ENCODE measurements at regions not wholly inside any gene's neighbourhood (a gene's known extent, or its start where the extent isn't known, plus 50 kb on each side); places are given as distances from the start of the nearest gene placed in this dataset.

DNA sequence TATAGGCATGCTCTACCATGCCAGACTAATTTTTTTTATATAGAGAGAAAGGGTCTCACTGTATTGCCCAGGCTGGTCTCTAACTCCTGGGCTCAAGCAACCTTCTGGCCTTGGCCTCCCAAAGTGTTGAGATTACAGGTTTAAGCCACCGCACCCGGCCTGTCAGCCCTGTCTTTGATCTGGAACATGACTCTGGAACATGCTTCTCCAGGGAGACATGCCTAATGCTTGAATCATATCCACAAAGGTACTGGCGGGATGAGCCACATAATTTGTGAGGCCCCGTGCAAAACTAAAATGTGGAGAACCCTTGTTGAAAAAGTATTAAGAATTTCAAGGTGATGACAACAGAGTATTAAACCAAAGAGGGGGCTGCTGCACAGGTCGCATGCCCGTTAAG is 282.8 kb downstream of the ARHGAP12 start:
- H3K27me3 ChIP-seq = no peaks in the 10 kb centered on the region
- H3K4me3 ChIP-seq = no peak overlapping the region
- 80 to 88% methylated on average over 3 of the region's 6 CpGs for WGBS, 2 donors (ENCODE audit: low coverage in 1 of 2)
- no peaks in the 10 kb centered on the region for H3K36me3 ChIP-seq
- H3K9me3 ChIP-seq = peaks cover 0 to 14% (median 0%) of the 10 kb centered on the region in 3 donors
- no peak for ATAC-seq
- TF ChIP-seq EP300 (IDR thresholded peaks at IDR 0.05) = no peak
- TF ChIP-seq, protein P1, sequence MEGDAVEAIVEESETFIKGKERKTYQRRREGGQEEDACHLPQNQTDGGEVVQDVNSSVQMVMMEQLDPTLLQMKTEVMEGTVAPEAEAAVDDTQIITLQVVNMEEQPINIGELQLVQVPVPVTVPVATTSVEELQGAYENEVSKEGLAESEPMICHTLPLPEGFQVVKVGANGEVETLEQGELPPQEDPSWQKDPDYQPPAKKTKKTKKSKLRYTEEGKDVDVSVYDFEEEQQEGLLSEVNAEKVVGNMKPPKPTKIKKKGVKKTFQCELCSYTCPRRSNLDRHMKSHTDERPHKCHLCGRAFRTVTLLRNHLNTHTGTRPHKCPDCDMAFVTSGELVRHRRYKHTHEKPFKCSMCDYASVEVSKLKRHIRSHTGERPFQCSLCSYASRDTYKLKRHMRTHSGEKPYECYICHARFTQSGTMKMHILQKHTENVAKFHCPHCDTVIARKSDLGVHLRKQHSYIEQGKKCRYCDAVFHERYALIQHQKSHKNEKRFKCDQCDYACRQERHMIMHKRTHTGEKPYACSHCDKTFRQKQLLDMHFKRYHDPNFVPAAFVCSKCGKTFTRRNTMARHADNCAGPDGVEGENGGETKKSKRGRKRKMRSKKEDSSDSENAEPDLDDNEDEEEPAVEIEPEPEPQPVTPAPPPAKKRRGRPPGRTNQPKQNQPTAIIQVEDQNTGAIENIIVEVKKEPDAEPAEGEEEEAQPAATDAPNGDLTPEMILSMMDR (IDR thresholded peaks at IDR 0.05) = no peak
- no peak overlapping the region for H3K27ac ChIP-seq
- H3K4me1 ChIP-seq = peaks cover 0 to 21% (median 0%) of the 10 kb centered on the region in 3 donors

DNA sequence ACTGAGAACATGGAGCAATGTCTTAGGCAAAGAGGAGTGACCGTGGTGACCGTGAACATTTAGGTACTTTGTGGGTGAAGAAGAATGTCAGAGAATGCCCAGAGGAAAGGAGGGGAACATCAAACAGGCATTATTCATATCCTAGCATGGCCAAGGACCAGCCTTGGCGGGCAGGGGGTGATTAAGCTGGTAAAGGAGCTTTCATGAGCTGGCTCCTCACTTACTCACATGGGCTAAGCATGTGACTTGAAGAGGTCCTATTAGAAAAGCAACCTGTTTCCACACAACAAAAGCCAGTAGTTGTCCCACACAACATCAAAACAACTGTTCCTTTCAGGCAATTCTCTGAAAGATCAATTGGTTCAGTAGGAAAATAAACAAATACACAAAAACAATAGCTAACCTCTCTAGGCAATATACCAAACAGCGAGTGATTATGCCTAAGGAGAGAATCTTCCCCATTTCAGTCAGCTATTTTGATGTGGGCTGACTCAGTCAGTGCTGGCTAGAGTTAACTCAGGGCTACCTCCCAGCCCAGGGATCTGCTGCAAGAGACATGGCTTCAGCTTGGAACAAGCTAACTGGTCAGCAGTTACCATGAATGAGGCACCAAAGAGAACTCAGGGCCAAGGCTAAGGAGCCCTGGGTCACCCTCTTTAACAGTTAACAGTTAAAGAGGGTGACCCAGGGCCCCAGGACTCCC is 283.5 kb downstream of the ARHGAP12 start:
- Histone ChIP-seq H3K4me1 (peaks cover 0 to 17% (median 0%) of the 10 kb centered on the region in 3 donors), H3K4me3 (no peak overlapping the region), H3K36me3 (no peaks in the 10 kb centered on the region), H3K9me3 (peaks cover 0 to 14% (median 0%) of the 10 kb centered on the region in 3 donors), H3K27me3 (no peaks in the 10 kb centered on the region), H3K27ac (no peak overlapping the region)
- TF ChIP-seq, protein P1 (IDR thresholded peaks at IDR 0.05) = no peak
- TF ChIP-seq POLR2A (IDR thresholded peaks at IDR 0.05) (no peak), POLR2AphosphoS5 (IDR thresholded peaks at IDR 0.05) (no peak), EP300 (IDR thresholded peaks at IDR 0.05) (no peak)
- ATAC-seq = no peak
- WGBS, 2 donors (ENCODE audit: low coverage in 1 of 2) = 87 to 100% methylated on average over 3 to 4 of the region's 4 CpGs

DNA sequence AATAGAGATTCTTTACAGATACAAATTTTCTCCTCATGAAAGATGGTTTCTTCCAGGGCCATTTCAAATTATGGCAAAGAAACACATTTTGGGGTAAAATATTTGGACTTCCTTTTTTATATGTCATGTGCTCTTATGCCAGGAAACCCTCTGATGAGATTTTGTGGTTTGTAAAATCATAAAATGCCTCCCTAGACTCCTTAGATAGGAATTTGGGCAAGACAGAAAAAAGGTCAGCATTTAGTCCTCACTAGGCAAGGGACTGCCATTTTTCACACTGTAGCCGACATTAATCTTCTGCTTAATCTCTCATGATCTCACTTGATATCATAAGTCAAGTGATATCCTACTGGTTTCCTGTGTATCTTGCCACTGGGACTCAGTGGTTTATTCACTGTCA is 286.4 kb downstream of the ARHGAP12 start:
- WGBS, 2 donors (ENCODE audit: low coverage in 1 of 2) = 86 to 100% methylated on average over 1 of the region's 1 CpG
- TF ChIP-seq POLR2A (IDR thresholded peaks at IDR 0.05) (no peak), EP300 (IDR thresholded peaks at IDR 0.05) (no peak), POLR2AphosphoS5 (IDR thresholded peaks at IDR 0.05) (no peak)
- TF ChIP-seq, protein P1 (IDR thresholded peaks at IDR 0.05) = no peak
- Histone ChIP-seq H3K4me3 (no peak overlapping the region), H3K9me3 (peaks cover 0 to 19% (median 0%) of the 10 kb centered on the region in 3 donors), H3K27me3 (no peaks in the 10 kb centered on the region), H3K27ac (no peak overlapping the region), H3K36me3 (no peaks in the 10 kb centered on the region), H3K4me1 (no peaks in the 10 kb centered on the region)
- no peak for ATAC-seq

DNA sequence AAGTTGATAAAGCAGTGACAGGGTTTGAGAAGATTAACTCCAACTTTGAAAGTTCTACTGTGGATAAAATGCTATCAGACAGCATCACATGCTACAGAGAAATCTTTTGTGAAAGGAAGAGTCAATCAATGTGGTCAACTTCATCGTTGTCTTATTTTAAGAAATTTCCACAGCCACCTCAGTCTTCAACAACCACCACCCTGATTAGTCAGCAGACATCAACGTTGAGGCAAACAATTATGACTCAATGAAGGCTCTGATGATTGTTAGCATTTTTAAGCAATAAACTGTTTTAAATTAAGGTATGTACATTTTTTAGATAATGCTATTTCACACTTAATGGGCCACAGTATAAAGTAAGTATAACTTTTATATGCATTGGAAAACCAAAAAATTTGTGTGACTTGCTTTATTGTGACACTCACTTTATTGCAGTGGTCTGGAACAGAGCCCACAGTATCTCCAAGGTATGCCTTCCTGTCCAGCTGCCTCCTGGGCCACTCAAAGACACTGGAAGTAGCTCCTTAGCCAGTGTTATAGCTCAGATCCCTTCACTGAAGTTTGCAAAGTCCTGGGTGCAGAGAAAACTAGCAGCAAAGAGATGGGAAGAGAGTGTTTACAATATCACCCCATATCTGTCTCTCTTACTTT is 293.1 kb downstream of the ARHGAP12 start:
- Histone ChIP-seq H3K27ac (no peak overlapping the region), H3K36me3 (no peaks in the 10 kb centered on the region), H3K4me1 (peaks cover 0 to 8% (median 0%) of the 10 kb centered on the region in 3 donors), H3K27me3 (no peaks in the 10 kb centered on the region), H3K9me3 (peaks cover 0 to 5% (median 0%) of the 10 kb centered on the region in 3 donors), H3K4me3 (no peak overlapping the region)
- no peak for ATAC-seq
- TF ChIP-seq EP300 (IDR thresholded peaks at IDR 0.05) (no peak), POLR2A (IDR thresholded peaks at IDR 0.05) (no peak), POLR2AphosphoS5 (IDR thresholded peaks at IDR 0.05) (no peak)
- TF ChIP-seq, protein P1 (IDR thresholded peaks at IDR 0.05) = no peak
- WGBS, 2 donors (ENCODE audit: low coverage in 1 of 2) = 38 to 61% methylated on average over 2 of the region's 2 CpGs

DNA sequence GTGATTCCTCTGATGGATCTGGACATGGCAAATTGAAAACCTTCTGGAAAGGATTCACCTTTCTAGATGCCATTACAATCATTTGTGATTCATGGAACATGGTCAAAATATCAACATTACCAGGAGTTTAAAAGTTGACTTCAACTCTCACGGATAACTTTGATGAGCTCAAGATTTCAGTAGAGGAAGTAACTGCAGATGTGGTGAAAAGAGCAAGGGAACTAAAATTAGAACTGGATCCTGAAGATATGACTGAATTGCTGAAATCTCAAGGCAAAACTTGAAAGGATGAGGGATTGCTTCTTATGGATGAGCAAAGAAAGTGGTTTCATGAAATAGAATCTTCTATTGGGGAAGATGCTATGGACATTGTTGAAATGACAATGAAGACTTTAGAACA is 293.6 kb downstream of the ARHGAP12 start:
- ATAC-seq = no peak
- Histone ChIP-seq H3K27ac (no peak overlapping the region), H3K27me3 (no peaks in the 10 kb centered on the region), H3K9me3 (peaks cover 0 to 5% (median 0%) of the 10 kb centered on the region in 3 donors), H3K4me1 (peaks cover 0 to 8% (median 0%) of the 10 kb centered on the region in 3 donors), H3K4me3 (no peak overlapping the region), H3K36me3 (no peaks in the 10 kb centered on the region)
- WGBS, 2 donors (ENCODE audit: low coverage in 1 of 2) = 54 to 86% methylated on average over 1 of the region's 1 CpG
- no peak for TF ChIP-seq EP300 (IDR thresholded peaks at IDR 0.05)
- TF ChIP-seq, protein P1 (IDR thresholded peaks at IDR 0.05) = no peak
- TF ChIP-seq POLR2AphosphoS5 (IDR thresholded peaks at IDR 0.05) = no peak
- TF ChIP-seq POLR2A (IDR thresholded peaks at IDR 0.05) = no peak

All from gastroesophageal sphincter (tissue), 4 donors.